ENCODE measurements at regions not wholly inside any gene's neighbourhood (a gene's known extent, or its start where the extent isn't known, plus 50 kb on each side); places are given as distances from the start of the nearest gene placed in this dataset.

- TF ChIP-seq CTCF (IDR thresholded peaks at IDR 0.05; ENCODE audit: insufficient read depth, low read depth, low read length) (no peak), EZH2 (IDR thresholded peaks at IDR 0.05; ENCODE audit: insufficient read depth, low read length) (no peak)
Observed at GRCh38 chr16:86953631-86954391, 363.4 kb downstream of the C16orf95 start.

Data from astrocyte (in vitro differentiated cells and primary cell).